ENCODE measurements at regions not wholly inside any gene's neighbourhood (a gene's known extent, or its start where the extent isn't known, plus 50 kb on each side); places are given as distances from the start of the nearest gene placed in this dataset.

DNA sequence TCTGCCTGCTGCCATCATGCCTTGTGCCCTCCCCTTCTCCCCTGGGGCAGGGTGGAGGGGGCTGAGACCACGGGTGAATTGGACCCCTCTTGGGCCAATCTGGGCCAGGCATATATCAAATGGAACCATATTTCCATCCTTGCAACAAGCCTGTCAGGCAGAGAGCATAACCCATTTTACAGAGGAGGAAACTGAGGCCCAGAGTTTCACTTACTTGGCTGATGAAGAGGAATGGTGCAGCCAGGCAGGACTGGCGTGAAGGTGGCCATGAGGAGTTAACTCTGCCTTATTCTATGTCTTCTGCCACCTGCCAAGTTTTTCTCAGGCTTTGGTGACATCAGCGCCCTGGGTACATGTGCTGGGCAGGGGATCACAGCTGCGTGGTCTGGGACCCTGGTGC lies 155.5 kb upstream of the PCBD1 start:
- no peak for TF ChIP-seq TAF1 (IDR thresholded peaks at IDR 0.05; ENCODE audit: low read depth)
- TF ChIP-seq, protein P1, sequence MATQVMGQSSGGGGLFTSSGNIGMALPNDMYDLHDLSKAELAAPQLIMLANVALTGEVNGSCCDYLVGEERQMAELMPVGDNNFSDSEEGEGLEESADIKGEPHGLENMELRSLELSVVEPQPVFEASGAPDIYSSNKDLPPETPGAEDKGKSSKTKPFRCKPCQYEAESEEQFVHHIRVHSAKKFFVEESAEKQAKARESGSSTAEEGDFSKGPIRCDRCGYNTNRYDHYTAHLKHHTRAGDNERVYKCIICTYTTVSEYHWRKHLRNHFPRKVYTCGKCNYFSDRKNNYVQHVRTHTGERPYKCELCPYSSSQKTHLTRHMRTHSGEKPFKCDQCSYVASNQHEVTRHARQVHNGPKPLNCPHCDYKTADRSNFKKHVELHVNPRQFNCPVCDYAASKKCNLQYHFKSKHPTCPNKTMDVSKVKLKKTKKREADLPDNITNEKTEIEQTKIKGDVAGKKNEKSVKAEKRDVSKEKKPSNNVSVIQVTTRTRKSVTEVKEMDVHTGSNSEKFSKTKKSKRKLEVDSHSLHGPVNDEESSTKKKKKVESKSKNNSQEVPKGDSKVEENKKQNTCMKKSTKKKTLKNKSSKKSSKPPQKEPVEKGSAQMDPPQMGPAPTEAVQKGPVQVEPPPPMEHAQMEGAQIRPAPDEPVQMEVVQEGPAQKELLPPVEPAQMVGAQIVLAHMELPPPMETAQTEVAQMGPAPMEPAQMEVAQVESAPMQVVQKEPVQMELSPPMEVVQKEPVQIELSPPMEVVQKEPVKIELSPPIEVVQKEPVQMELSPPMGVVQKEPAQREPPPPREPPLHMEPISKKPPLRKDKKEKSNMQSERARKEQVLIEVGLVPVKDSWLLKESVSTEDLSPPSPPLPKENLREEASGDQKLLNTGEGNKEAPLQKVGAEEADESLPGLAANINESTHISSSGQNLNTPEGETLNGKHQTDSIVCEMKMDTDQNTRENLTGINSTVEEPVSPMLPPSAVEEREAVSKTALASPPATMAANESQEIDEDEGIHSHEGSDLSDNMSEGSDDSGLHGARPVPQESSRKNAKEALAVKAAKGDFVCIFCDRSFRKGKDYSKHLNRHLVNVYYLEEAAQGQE (IDR thresholded peaks at IDR 0.05; ENCODE audit: low read depth): no peak
- TF ChIP-seq EGR1 (IDR thresholded peaks at IDR 0.05): no peak
- TF ChIP-seq EP300 (IDR thresholded peaks at IDR 0.05; ENCODE audit: borderline replicate concordance): no peak
- no peak for TF ChIP-seq CEBPB (IDR thresholded peaks at IDR 0.05)
- TF ChIP-seq, protein P2, sequence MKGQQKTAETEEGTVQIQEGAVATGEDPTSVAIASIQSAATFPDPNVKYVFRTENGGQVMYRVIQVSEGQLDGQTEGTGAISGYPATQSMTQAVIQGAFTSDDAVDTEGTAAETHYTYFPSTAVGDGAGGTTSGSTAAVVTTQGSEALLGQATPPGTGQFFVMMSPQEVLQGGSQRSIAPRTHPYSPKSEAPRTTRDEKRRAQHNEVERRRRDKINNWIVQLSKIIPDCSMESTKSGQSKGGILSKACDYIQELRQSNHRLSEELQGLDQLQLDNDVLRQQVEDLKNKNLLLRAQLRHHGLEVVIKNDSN (IDR thresholded peaks at IDR 0.05): no peak
- no peak for TF ChIP-seq CREB1 (IDR thresholded peaks at IDR 0.05; ENCODE audit: low read depth)

Data from Ishikawa (cell line).